ENCODE measurements at regions not wholly inside any gene's neighbourhood (a gene's known extent, or its start where the extent isn't known, plus 50 kb on each side); places are given as distances from the start of the nearest gene placed in this dataset.

- DNase-seq (ENCODE audit: low spot score) = no peak
- Mint-ChIP-seq H3K36me3 (ENCODE audit: low read depth, unreplicated experiment) (no peaks in the 10 kb centered on the region), H3K9me3 (ENCODE audit: unreplicated experiment) (peaks cover 5% of the 10 kb centered on the region), H3K4me3 (ENCODE audit: unreplicated experiment) (no peak overlapping the region), H3K4me1 (ENCODE audit: unreplicated experiment) (peaks cover 28% of the 10 kb centered on the region), H3K27ac (ENCODE audit: unreplicated experiment) (no peak overlapping the region), H3K27me3 (ENCODE audit: unreplicated experiment) (peaks cover 1% of the 10 kb centered on the region)
- TF ChIP-seq, protein P1, sequence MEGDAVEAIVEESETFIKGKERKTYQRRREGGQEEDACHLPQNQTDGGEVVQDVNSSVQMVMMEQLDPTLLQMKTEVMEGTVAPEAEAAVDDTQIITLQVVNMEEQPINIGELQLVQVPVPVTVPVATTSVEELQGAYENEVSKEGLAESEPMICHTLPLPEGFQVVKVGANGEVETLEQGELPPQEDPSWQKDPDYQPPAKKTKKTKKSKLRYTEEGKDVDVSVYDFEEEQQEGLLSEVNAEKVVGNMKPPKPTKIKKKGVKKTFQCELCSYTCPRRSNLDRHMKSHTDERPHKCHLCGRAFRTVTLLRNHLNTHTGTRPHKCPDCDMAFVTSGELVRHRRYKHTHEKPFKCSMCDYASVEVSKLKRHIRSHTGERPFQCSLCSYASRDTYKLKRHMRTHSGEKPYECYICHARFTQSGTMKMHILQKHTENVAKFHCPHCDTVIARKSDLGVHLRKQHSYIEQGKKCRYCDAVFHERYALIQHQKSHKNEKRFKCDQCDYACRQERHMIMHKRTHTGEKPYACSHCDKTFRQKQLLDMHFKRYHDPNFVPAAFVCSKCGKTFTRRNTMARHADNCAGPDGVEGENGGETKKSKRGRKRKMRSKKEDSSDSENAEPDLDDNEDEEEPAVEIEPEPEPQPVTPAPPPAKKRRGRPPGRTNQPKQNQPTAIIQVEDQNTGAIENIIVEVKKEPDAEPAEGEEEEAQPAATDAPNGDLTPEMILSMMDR (IDR thresholded peaks at IDR 0.05; ENCODE audit: unreplicated experiment) = no peak
Measured at GRCh38 chr7:37555528-37555927, 106.9 kb upstream of the ELMO1 start.

- DNase-seq (ENCODE audit: low spot score) = no peak
- no peaks in the 10 kb centered on the region for H3K36me3 Mint-ChIP-seq (ENCODE audit: low read depth, unreplicated experiment)
- H3K27me3 Mint-ChIP-seq (ENCODE audit: unreplicated experiment) = peaks cover 1% of the 10 kb centered on the region
- TF ChIP-seq, protein P1 (IDR thresholded peaks at IDR 0.05; ENCODE audit: unreplicated experiment) = no peak
- H3K27ac Mint-ChIP-seq (ENCODE audit: unreplicated experiment) = no peak overlapping the region
- H3K4me3 Mint-ChIP-seq (ENCODE audit: unreplicated experiment) = no peak overlapping the region
- H3K9me3 Mint-ChIP-seq (ENCODE audit: unreplicated experiment) = peaks cover 5% of the 10 kb centered on the region
- peaks cover 17% of the 10 kb centered on the region for H3K4me1 Mint-ChIP-seq (ENCODE audit: unreplicated experiment)
Measured at GRCh38 chr7:37557571-37558209, 109.0 kb upstream of the ELMO1 start.

- no peak for DNase-seq (ENCODE audit: low spot score)
- Mint-ChIP-seq H3K9me3 (ENCODE audit: unreplicated experiment) (no peaks in the 10 kb centered on the region), H3K4me1 (ENCODE audit: unreplicated experiment) (peaks cover 17% of the 10 kb centered on the region), H3K4me3 (ENCODE audit: unreplicated experiment) (no peak overlapping the region), H3K27ac (ENCODE audit: unreplicated experiment) (no peak overlapping the region), H3K27me3 (ENCODE audit: unreplicated experiment) (peaks cover 1% of the 10 kb centered on the region), H3K36me3 (ENCODE audit: low read depth, unreplicated experiment) (no peaks in the 10 kb centered on the region)
- TF ChIP-seq, protein P1 (IDR thresholded peaks at IDR 0.05; ENCODE audit: unreplicated experiment) = no peak
Measured at GRCh38 chr7:37558320-37559096, 109.8 kb upstream of the ELMO1 start.

DNA sequence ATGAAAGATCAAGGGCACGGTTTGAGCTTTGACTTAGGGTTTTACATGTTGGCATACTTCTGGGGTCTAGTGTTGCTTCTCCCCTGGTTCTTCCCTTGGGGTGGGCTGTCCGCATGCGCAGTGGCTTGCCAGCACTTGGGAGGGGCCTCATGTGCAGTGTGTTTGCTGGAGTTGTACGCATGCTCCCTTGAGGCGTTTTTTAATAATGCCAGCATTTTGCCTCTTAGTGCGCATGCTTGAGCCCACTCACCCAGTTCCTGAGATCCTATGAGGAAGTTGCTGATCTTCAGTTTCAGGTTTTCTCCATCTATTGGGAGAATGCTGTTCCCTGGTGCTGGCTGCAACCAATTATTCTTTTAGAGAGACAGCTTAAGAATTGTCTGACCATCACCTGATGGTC is 113.4 kb upstream of the GPR141 start:
- no peaks in the 10 kb centered on the region for H3K9me3 Mint-ChIP-seq (ENCODE audit: unreplicated experiment)

More for the DNA sequence above, 113.4 kb upstream of the GPR141 start:
- Mint-ChIP-seq H3K4me1 (ENCODE audit: unreplicated experiment) (no peaks in the 10 kb centered on the region), H3K4me3 (ENCODE audit: unreplicated experiment) (no peak overlapping the region), H3K27ac (ENCODE audit: unreplicated experiment) (no peak overlapping the region), H3K27me3 (ENCODE audit: unreplicated experiment) (no peaks in the 10 kb centered on the region), H3K36me3 (ENCODE audit: low read depth, unreplicated experiment) (no peaks in the 10 kb centered on the region)
- no peak for DNase-seq (ENCODE audit: low spot score)
- TF ChIP-seq, protein P1 (IDR thresholded peaks at IDR 0.05; ENCODE audit: unreplicated experiment) = no peak
